ENCODE measurements at regions not wholly inside any gene's neighbourhood (a gene's known extent, or its start where the extent isn't known, plus 50 kb on each side); places are given as distances from the start of the nearest gene placed in this dataset.

- no peak overlapping the region for H3K27ac ChIP-seq (ENCODE audit: low read depth, low read length, poor library complexity, severe bottlenecking)
- ChIA-PET CTCF (ENCODE audit: unreplicated experiment) (no interaction called here), POLR2A (interaction anchor here (0.6 to 1.0 kb wide), 2 partner anchors 12 to 20 kb away, joined by 3 read pairs; no protein-coding TSS in a partner anchor)
- H3K4me2 ChIP-seq (ENCODE audit: low read length) = no peak overlapping the region
- intact Hi-C loops (cut with micrococcal nuclease; ENCODE audit: unreplicated experiment) = no loop called here
- no peaks in the 10 kb centered on the region for H3K79me2 ChIP-seq (ENCODE audit: insufficient read depth, low read depth, low read length)
- H3K9me3 ChIP-seq (ENCODE audit: low read length) = no peaks in the 10 kb centered on the region
- no TSS peak for BruUV-seq (replicated peaks)
- DNase-seq (ENCODE audit: low spot score) = no peak
- TF ChIP-seq CTCF (conservative IDR thresholded peaks at IDR 0.05; ENCODE audit: low read length) (no peak), EZH2phosphoT487 (IDR thresholded peaks at IDR 0.05; ENCODE audit: borderline replicate concordance, low read depth, low read length) (no peak)
- H3K4me1 ChIP-seq (ENCODE audit: insufficient read depth, low read length, poor library complexity, severe bottlenecking) = no peaks in the 10 kb centered on the region
- H4K20me1 ChIP-seq (ENCODE audit: insufficient read depth, low read length) = no peaks in the 10 kb centered on the region
- no peak overlapping the region for H3K4me3 ChIP-seq (ENCODE audit: low read depth, low read length, poor library complexity, severe bottlenecking)
- no peaks in the 10 kb centered on the region for H3K9me2 ChIP-seq (ENCODE audit: insufficient read depth, low read length)
- H2AFZ ChIP-seq (ENCODE audit: low read length) = no peak overlapping the region
- no peaks in the 10 kb centered on the region for H3K36me3 ChIP-seq (ENCODE audit: insufficient read depth, low read length)
Observed at GRCh38 chr1:209522826-209523225, 60.7 kb upstream of the CAMK1G start.

- DNase-seq (ENCODE audit: low spot score) = no peak
- Histone ChIP-seq H3K4me2 (ENCODE audit: low read length) (no peak overlapping the region), H2AFZ (ENCODE audit: low read length) (no peak overlapping the region), H3K27ac (ENCODE audit: low read depth, low read length, poor library complexity, severe bottlenecking) (no peak overlapping the region), H3K9me3 (ENCODE audit: low read length) (no peaks in the 10 kb centered on the region), H4K20me1 (ENCODE audit: insufficient read depth, low read length) (no peaks in the 10 kb centered on the region), H3K4me3 (ENCODE audit: low read depth, low read length, poor library complexity, severe bottlenecking) (no peak overlapping the region), H3K36me3 (ENCODE audit: insufficient read depth, low read length) (no peaks in the 10 kb centered on the region), H3K79me2 (ENCODE audit: insufficient read depth, low read depth, low read length) (no peaks in the 10 kb centered on the region), H3K4me1 (ENCODE audit: insufficient read depth, low read length, poor library complexity, severe bottlenecking) (no peaks in the 10 kb centered on the region), H3K9me2 (ENCODE audit: insufficient read depth, low read length) (no peaks in the 10 kb centered on the region)
- ChIA-PET CTCF (ENCODE audit: unreplicated experiment) (no interaction called here), POLR2A (no interaction called here)
- intact Hi-C loops (cut with micrococcal nuclease; ENCODE audit: unreplicated experiment) = no loop called here
- no TSS peak for BruUV-seq (replicated peaks)
- TF ChIP-seq EZH2phosphoT487 (IDR thresholded peaks at IDR 0.05; ENCODE audit: borderline replicate concordance, low read depth, low read length) (no peak), CTCF (conservative IDR thresholded peaks at IDR 0.05; ENCODE audit: low read length) (no peak)
Observed at GRCh38 chr1:209526137-209526536, 57.4 kb upstream of the CAMK1G start.

GRCh38 chr1:209527372-209527771 is 56.1 kb upstream of the CAMK1G start:
- H3K4me1 ChIP-seq (ENCODE audit: insufficient read depth, low read length, poor library complexity, severe bottlenecking) = no peaks in the 10 kb centered on the region
- no peak overlapping the region for H3K4me3 ChIP-seq (ENCODE audit: low read depth, low read length, poor library complexity, severe bottlenecking)
- no peaks in the 10 kb centered on the region for H3K36me3 ChIP-seq (ENCODE audit: insufficient read depth, low read length)
- no peak overlapping the region for H2AFZ ChIP-seq (ENCODE audit: low read length)
- no peaks in the 10 kb centered on the region for H3K9me2 ChIP-seq (ENCODE audit: insufficient read depth, low read length)
- no peak overlapping the region for H3K4me2 ChIP-seq (ENCODE audit: low read length)
- ChIA-PET POLR2A (no interaction called here), CTCF (ENCODE audit: unreplicated experiment) (no interaction called here)
- H4K20me1 ChIP-seq (ENCODE audit: insufficient read depth, low read length) = no peaks in the 10 kb centered on the region
- no TSS peak for BruUV-seq (replicated peaks)
- no peaks in the 10 kb centered on the region for H3K9me3 ChIP-seq (ENCODE audit: low read length)
- no peak for DNase-seq (ENCODE audit: low spot score)
- no peak for TF ChIP-seq CTCF (conservative IDR thresholded peaks at IDR 0.05; ENCODE audit: low read length)
- no peak for TF ChIP-seq EZH2phosphoT487 (IDR thresholded peaks at IDR 0.05; ENCODE audit: borderline replicate concordance, low read depth, low read length)
- H3K27ac ChIP-seq (ENCODE audit: low read depth, low read length, poor library complexity, severe bottlenecking) = no peak overlapping the region
- no peaks in the 10 kb centered on the region for H3K79me2 ChIP-seq (ENCODE audit: insufficient read depth, low read depth, low read length)
- intact Hi-C loops (cut with micrococcal nuclease; ENCODE audit: unreplicated experiment) = no loop called here
